Body of pancreas (tissue), 4 donors: ENCODE measurements at regions not wholly inside any gene's neighbourhood (a gene's known extent, or its start where the extent isn't known, plus 50 kb on each side); places are given as distances from the start of the nearest gene placed in this dataset.

Source experiments
- POLR2A ChIP-seq, 3 donors: fragments of 450-650 bp; IDR thresholded peaks; one replicate each; pipeline ENCODE4 v1.6.1; 2016; ENCODE audit warnings: antibody characterized with exemption in 3 of 3, mild to moderate bottlenecking in 2 of 3
- TF ChIP-seq, protein P1 (sequence below), 7 experiments: fragments of 450-650 bp in 4 of 7; fragments of 200-600 bp in 3 of 7; sonication (generic) in 3 of 7; IDR thresholded peaks; one replicate each; pipeline ENCODE4 v1.5.1; 2016 to 2019; ENCODE audit warnings: antibody characterized with exemption in 7 of 7

DNA sequence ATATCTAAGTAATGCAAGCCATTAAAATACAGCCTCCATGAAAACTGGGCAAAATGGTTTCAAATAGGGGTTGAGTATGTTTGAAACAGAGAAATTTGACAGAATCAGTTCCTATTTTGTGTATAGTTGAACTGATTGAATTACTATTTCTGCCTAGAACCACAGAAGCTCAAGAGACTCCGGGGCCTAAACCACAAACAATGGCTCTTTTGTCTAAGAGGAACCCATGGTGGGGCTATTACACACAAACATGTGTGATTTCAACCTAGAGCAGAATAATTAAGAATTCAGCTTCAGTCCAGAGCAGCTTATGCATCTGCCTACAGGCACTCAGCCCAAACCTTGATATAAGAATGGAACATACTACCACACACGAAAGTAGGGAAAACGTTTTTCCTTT, 171.2 kb upstream of the MPDZ start:
- TF ChIP-seq, protein P1, sequence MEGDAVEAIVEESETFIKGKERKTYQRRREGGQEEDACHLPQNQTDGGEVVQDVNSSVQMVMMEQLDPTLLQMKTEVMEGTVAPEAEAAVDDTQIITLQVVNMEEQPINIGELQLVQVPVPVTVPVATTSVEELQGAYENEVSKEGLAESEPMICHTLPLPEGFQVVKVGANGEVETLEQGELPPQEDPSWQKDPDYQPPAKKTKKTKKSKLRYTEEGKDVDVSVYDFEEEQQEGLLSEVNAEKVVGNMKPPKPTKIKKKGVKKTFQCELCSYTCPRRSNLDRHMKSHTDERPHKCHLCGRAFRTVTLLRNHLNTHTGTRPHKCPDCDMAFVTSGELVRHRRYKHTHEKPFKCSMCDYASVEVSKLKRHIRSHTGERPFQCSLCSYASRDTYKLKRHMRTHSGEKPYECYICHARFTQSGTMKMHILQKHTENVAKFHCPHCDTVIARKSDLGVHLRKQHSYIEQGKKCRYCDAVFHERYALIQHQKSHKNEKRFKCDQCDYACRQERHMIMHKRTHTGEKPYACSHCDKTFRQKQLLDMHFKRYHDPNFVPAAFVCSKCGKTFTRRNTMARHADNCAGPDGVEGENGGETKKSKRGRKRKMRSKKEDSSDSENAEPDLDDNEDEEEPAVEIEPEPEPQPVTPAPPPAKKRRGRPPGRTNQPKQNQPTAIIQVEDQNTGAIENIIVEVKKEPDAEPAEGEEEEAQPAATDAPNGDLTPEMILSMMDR (IDR thresholded peaks at IDR 0.05) = no peak
- TF ChIP-seq POLR2A (IDR thresholded peaks at IDR 0.05) = no peak
